ENCODE measurements at regions not wholly inside any gene's neighbourhood (a gene's known extent, or its start where the extent isn't known, plus 50 kb on each side); places are given as distances from the start of the nearest gene placed in this dataset.

DNA sequence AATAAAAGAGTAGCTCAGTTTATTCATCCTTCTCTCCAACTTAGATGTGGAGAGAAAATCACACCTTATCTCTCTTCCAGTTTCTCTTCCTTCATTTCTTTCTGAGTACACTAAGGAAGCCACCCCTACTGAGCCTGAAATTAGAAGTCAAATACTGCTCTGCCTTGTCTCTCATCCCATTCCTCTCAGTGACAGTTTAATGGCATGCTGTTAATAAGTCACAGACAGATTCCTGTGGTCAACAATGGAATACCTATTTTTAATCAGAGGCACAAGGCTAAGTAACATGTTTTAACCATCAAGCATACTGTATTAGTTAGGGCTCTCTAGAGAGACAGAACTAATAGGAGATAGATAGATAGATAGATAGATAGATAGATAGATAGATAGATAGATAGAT is 253.2 kb downstream of the HTR7 start:
- H3K9ac ChIP-seq (ENCODE audit: low read length) = no peak overlapping the region
- no peaks in the 10 kb centered on the region for H3K9me3 ChIP-seq (replicated peaks; ENCODE audit: insufficient read depth, low read length)
- no peak for DNase-seq
- H3K4me1 ChIP-seq (ENCODE audit: low read length) = no peaks in the 10 kb centered on the region
- no peaks in the 10 kb centered on the region for H4K20me1 ChIP-seq (ENCODE audit: insufficient read depth, low read length)
- no peaks in the 10 kb centered on the region for H3K79me2 ChIP-seq (ENCODE audit: low read length)
- H3K36me3 ChIP-seq (replicated peaks; ENCODE audit: insufficient read depth, low read length) = no peaks in the 10 kb centered on the region
- no peak for TF ChIP-seq EZH2phosphoT487 (IDR thresholded peaks at IDR 0.05; ENCODE audit: low read length)
- TF ChIP-seq, protein P1, sequence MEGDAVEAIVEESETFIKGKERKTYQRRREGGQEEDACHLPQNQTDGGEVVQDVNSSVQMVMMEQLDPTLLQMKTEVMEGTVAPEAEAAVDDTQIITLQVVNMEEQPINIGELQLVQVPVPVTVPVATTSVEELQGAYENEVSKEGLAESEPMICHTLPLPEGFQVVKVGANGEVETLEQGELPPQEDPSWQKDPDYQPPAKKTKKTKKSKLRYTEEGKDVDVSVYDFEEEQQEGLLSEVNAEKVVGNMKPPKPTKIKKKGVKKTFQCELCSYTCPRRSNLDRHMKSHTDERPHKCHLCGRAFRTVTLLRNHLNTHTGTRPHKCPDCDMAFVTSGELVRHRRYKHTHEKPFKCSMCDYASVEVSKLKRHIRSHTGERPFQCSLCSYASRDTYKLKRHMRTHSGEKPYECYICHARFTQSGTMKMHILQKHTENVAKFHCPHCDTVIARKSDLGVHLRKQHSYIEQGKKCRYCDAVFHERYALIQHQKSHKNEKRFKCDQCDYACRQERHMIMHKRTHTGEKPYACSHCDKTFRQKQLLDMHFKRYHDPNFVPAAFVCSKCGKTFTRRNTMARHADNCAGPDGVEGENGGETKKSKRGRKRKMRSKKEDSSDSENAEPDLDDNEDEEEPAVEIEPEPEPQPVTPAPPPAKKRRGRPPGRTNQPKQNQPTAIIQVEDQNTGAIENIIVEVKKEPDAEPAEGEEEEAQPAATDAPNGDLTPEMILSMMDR (IDR thresholded peaks at IDR 0.05; ENCODE audit: low read length) = no peak
- TF ChIP-seq EZH2 (optimal IDR thresholded peaks at IDR 0.05; ENCODE audit: low read depth, low read length) = no peak
- no peak overlapping the region for H3K4me2 ChIP-seq (ENCODE audit: low read depth, low read length)
- H3K4me3 ChIP-seq (ENCODE audit: low read length) = no peak overlapping the region
- no peak overlapping the region for H2AFZ ChIP-seq (ENCODE audit: low read length)
- no peaks in the 10 kb centered on the region for H3K9me2 ChIP-seq (replicated peaks; ENCODE audit: insufficient read depth, low read length)
- no peaks in the 10 kb centered on the region for H3K27me3 ChIP-seq (replicated peaks; ENCODE audit: insufficient read depth, low read length)
- H3K27ac ChIP-seq (ENCODE audit: low read length) = no peak overlapping the region
- no peaks in the 10 kb centered on the region for H3F3A ChIP-seq (ENCODE audit: insufficient read depth, low read length)

DNA sequence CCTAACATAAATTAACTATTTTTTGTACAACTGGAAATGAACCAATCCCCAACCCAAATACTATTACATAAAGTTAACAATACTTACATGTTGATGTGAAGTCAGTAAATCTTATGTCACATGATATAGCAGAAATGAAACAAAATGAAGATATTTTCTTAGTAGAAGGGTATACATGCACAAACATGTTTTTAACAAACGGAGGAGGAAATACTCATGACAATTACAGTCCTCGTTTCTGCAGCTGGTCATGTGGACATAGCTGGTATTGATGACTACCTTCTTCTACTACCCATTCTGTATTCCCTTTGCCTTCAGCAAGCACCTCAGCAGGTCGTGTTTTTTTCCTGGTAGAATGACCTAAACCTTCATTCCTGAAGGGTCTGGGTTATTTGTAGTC is 252.3 kb downstream of the HTR7 start:
- Histone ChIP-seq H3K9me3 (replicated peaks; ENCODE audit: insufficient read depth, low read length) (no peaks in the 10 kb centered on the region), H2AFZ (ENCODE audit: low read length) (no peak overlapping the region), H3K36me3 (replicated peaks; ENCODE audit: insufficient read depth, low read length) (no peaks in the 10 kb centered on the region), H3K4me1 (ENCODE audit: low read length) (no peaks in the 10 kb centered on the region), H3K9ac (ENCODE audit: low read length) (no peak overlapping the region), H3K9me2 (replicated peaks; ENCODE audit: insufficient read depth, low read length) (no peaks in the 10 kb centered on the region), H3K4me3 (ENCODE audit: low read length) (no peak overlapping the region), H4K20me1 (ENCODE audit: insufficient read depth, low read length) (no peaks in the 10 kb centered on the region), H3K79me2 (ENCODE audit: low read length) (no peaks in the 10 kb centered on the region), H3F3A (ENCODE audit: insufficient read depth, low read length) (no peaks in the 10 kb centered on the region), H3K27ac (ENCODE audit: low read length) (no peak overlapping the region), H3K4me2 (ENCODE audit: low read depth, low read length) (no peak overlapping the region), H3K27me3 (replicated peaks; ENCODE audit: insufficient read depth, low read length) (no peaks in the 10 kb centered on the region)
- TF ChIP-seq EZH2phosphoT487 (IDR thresholded peaks at IDR 0.05; ENCODE audit: low read length) (no peak), EZH2 (optimal IDR thresholded peaks at IDR 0.05; ENCODE audit: low read depth, low read length) (no peak)
- TF ChIP-seq, protein P1 (IDR thresholded peaks at IDR 0.05; ENCODE audit: low read length) = no peak
- DNase-seq = no peak

DNA sequence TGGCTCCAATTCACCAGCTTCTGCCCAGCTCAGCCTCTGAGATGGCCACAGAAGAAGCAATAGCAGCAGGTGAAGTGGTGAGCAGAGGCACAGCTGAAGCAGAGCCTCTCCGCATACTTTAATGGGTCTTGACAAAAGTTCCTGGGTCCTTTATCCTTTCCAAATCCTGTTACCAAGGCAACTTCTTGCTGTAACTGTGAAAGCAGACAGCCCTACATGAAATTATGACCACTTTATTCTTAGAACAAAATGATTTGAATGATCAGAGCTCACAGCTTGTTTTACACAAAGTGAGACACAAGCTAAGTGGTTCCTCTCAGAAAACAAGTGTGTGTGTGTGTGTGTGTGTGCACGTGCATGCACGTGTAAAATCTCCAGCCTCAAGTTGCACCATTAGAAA is 245.6 kb downstream of the HTR7 start:
- H3K4me3 ChIP-seq (ENCODE audit: low read length) = no peak overlapping the region
- H3K9me3 ChIP-seq (replicated peaks; ENCODE audit: insufficient read depth, low read length) = no peaks in the 10 kb centered on the region
- no peaks in the 10 kb centered on the region for H3F3A ChIP-seq (ENCODE audit: insufficient read depth, low read length)
- H4K20me1 ChIP-seq (ENCODE audit: insufficient read depth, low read length) = no peaks in the 10 kb centered on the region
- H3K36me3 ChIP-seq (replicated peaks; ENCODE audit: insufficient read depth, low read length) = no peaks in the 10 kb centered on the region
- no peaks in the 10 kb centered on the region for H3K79me2 ChIP-seq (ENCODE audit: low read length)
- H3K27ac ChIP-seq (ENCODE audit: low read length) = no peak overlapping the region
- no peak for DNase-seq
- H3K9me2 ChIP-seq (replicated peaks; ENCODE audit: insufficient read depth, low read length) = no peaks in the 10 kb centered on the region
- no peak for TF ChIP-seq EZH2phosphoT487 (IDR thresholded peaks at IDR 0.05; ENCODE audit: low read length)
- TF ChIP-seq EZH2 (optimal IDR thresholded peaks at IDR 0.05; ENCODE audit: low read depth, low read length) = no peak
- TF ChIP-seq, protein P1 (IDR thresholded peaks at IDR 0.05; ENCODE audit: low read length) = no peak
- H3K27me3 ChIP-seq (replicated peaks; ENCODE audit: insufficient read depth, low read length) = no peaks in the 10 kb centered on the region
- H2AFZ ChIP-seq (ENCODE audit: low read length) = no peak overlapping the region
- no peaks in the 10 kb centered on the region for H3K4me1 ChIP-seq (ENCODE audit: low read length)
- H3K9ac ChIP-seq (ENCODE audit: low read length) = no peak overlapping the region
- H3K4me2 ChIP-seq (ENCODE audit: low read depth, low read length) = no peak overlapping the region

Data from MM.1S (cell line).